ENCODE measurements at regions not wholly inside any gene's neighbourhood (a gene's known extent, or its start where the extent isn't known, plus 50 kb on each side); places are given as distances from the start of the nearest gene placed in this dataset.

DNA sequence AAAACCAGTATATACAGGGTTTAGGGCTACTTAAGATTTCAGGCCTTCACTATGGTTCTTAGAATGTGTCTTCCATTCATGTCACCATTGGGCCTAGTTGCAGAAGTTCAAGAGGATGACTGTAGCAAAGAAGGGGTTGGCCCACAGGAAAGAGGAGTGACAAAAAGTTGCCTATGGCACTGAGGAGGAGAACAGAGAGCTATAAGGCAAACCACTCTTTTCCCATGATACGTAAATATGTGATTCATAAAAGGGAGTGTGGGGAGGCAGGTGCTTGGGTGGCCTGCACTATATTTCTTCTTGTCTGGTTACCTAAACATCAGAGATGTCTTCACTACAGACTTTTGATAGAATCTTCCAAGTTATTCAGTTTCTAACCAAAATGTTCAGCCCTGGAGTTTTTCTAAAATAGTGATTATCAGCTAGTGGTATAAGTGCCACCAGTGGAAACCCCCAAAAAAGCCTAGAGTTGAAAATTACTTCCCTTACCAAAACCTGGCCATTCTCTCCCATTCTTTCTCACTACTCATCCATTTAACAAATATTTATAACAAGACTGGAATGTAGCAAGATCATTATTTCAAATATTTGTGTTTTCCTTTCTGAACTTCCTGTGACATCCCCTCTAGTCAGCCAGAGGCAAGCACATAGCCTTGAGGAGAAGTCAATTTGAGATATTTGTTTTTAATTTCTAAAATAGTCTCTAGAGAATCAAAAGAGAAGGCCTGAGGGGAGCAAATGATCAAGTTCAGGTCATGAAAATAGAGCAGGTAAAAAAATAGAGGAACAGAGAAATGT is 367.4 kb downstream of the EFNA5 start:
- no peaks in the 10 kb centered on the region for H3K4me1 Mint-ChIP-seq
- no peak overlapping the region for H3K27ac Mint-ChIP-seq
- H3K27me3 Mint-ChIP-seq = no peaks in the 10 kb centered on the region
- no peaks in the 10 kb centered on the region for H3K36me3 Mint-ChIP-seq (ENCODE audit: low read depth)
- DNase-seq (no peak), ATAC-seq (no peak)
- H3K9me3 Mint-ChIP-seq = no peaks in the 10 kb centered on the region
- H3K4me3 Mint-ChIP-seq = no peak overlapping the region

DNA sequence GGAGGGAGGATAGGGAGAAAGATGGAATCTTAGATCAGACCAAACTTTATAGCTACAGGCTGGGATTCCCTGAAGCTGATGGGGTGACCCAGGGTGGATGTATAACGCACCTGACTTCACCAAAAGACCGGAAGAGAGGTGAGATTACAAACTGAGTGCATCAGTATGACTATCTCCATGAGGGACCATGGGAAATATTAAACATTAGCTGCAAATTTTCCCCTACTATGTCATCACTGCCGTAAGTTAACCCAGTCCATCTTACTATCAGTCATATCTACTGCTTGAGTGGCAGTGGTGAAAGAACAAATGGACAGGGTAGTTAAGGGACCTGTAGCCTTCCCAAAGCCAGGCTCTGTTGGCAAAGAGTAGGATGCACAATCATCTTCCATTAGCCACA is 368.3 kb downstream of the EFNA5 start:
- H3K27me3 Mint-ChIP-seq = peaks cover 4% of the 10 kb centered on the region
- H3K36me3 Mint-ChIP-seq (ENCODE audit: low read depth) = no peaks in the 10 kb centered on the region
- DNase-seq (no peak), ATAC-seq (no peak)
- H3K4me3 Mint-ChIP-seq = no peak overlapping the region
- no peaks in the 10 kb centered on the region for H3K9me3 Mint-ChIP-seq
- no peaks in the 10 kb centered on the region for H3K4me1 Mint-ChIP-seq
- H3K27ac Mint-ChIP-seq = no peak overlapping the region

DNA sequence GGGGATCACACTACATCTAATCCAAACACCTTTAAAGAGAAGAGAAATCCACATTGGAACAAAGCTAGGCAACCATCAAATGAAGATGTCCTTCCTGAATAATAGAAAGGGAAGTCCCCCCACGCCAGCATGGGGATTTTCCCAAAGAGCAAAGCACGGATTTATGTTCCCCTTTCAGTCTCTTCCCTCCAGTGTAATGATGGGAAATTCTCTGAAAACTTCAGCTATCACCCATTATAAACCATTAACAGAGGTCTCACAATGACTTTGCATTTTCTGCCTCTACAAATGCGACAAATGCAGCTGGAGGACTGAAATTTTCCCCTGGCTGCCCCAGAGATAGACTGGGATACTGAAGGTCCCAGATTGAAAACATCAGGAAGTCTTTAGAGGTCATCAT is 368.7 kb downstream of the EFNA5 start:
- DNase-seq = no peak
- Mint-ChIP-seq H3K27me3 (peaks cover 7% of the 10 kb centered on the region), H3K27ac (no peak overlapping the region), H3K4me1 (no peaks in the 10 kb centered on the region), H3K36me3 (ENCODE audit: low read depth) (no peaks in the 10 kb centered on the region), H3K9me3 (no peaks in the 10 kb centered on the region), H3K4me3 (no peak overlapping the region)
- ATAC-seq = no peak

DNA sequence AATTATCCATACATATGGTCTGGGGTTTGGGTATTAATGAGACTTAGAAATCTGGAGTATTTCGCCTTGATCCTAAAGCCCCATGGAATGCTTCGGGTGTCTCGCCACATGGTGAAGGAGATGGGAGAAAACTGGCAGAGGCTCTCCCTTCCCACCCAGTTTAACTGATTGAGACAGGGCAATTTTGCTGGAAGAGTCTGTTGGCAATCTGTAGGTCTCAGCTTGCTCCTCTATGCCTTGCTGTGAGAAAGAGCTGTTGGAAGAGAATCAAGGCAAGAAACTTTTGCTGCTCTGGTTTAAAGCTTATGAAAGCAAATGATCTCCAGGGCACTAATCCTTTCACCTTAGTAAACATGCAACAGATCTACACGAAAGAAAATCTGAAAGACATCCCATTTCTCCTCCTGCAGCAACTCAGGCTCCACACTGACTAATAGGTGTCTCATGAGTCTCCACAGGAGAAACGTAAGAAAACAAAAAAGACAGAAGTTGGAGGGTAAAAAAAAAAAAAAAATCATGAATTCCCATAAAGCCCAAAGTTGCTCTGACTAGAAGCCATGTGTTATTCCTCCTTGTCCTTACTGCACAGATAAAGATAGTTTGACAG is 369.9 kb downstream of the EFNA5 start:
- Mint-ChIP-seq H3K9me3 (no peaks in the 10 kb centered on the region), H3K27ac (no peak overlapping the region), H3K4me3 (no peak overlapping the region), H3K36me3 (ENCODE audit: low read depth) (no peaks in the 10 kb centered on the region), H3K4me1 (peaks cover 5% of the 10 kb centered on the region), H3K27me3 (peaks cover 9% of the 10 kb centered on the region)
- DNase-seq (no peak), ATAC-seq (no peak)

DNA sequence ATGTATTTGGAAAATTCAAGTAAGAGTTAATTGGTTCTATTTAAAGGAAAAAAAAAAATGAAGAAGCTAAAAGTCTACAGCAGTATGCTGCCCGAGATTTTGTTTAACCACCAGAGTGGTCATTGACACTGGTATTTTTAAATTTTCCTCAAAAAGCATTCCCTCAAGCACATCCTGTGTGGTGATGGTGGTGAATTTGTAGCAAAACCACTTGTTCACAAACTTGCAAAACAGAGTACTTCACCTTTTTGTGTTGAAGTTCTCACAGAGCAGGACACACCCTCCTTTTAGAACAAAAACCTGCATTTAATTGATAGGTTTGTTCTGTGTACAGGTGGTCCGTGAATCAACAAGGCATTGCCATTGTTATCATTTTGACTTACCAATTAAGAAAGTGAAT is 374.2 kb downstream of the EFNA5 start:
- H3K36me3 Mint-ChIP-seq (ENCODE audit: low read depth) = no peaks in the 10 kb centered on the region
- ATAC-seq (no peak), DNase-seq (no peak)
- H3K4me3 Mint-ChIP-seq = no peak overlapping the region
- no peaks in the 10 kb centered on the region for H3K9me3 Mint-ChIP-seq
- no peak overlapping the region for H3K27ac Mint-ChIP-seq
- H3K27me3 Mint-ChIP-seq = peaks cover 23% of the 10 kb centered on the region
- H3K4me1 Mint-ChIP-seq = peaks cover 17% of the 10 kb centered on the region

DNA sequence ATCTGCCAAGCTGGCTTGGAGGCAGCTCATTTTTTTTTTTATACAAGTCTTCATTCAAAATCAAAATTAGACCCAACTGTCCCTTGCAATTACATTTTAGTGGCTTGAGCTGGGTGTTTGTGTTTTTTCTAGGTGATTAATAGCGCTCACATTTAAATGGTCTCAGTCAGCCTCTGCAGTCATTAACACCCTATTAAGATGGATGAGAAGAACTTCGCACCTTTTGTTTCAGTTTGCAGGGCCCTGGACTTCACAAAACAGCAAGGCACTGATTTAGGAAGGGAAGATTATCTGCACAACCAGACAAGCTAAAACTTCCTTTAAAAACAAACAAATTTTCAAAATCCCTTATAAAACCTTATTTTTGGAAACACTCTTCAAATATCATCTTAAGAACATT is 374.8 kb downstream of the EFNA5 start:
- no peak for DNase-seq
- H3K9me3 Mint-ChIP-seq = no peaks in the 10 kb centered on the region
- H3K27me3 Mint-ChIP-seq = peaks cover 23% of the 10 kb centered on the region
- H3K27ac Mint-ChIP-seq = no peak overlapping the region
- no peak for ATAC-seq
- H3K36me3 Mint-ChIP-seq (ENCODE audit: low read depth) = no peaks in the 10 kb centered on the region
- peaks cover 17% of the 10 kb centered on the region for H3K4me1 Mint-ChIP-seq
- no peak overlapping the region for H3K4me3 Mint-ChIP-seq

DNA sequence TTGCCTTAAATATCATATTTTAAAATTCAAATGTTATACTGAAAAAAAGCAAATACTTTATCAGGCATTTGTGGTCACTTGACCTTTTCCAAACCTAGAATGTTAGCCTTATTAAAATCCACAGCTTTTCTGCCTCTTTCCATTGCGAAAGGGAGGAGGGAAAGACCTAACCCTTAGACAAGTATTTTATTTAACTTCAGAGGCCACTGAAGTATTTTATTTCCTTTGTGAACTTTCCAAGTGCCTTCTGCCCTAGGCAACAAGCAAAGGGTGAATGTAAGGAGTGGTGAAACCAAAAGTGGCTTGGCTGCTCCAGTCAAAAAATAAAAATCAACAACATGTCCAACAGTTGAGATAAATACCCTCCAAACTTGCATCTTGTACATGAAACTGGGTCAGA is 376.1 kb downstream of the EFNA5 start:
- Mint-ChIP-seq H3K36me3 (ENCODE audit: low read depth) (no peaks in the 10 kb centered on the region), H3K4me1 (peaks cover 17% of the 10 kb centered on the region), H3K27ac (no peak overlapping the region), H3K27me3 (peaks cover 23% of the 10 kb centered on the region), H3K9me3 (no peaks in the 10 kb centered on the region), H3K4me3 (no peak overlapping the region)
- no peak for ATAC-seq
- DNase-seq = no peak

DNA sequence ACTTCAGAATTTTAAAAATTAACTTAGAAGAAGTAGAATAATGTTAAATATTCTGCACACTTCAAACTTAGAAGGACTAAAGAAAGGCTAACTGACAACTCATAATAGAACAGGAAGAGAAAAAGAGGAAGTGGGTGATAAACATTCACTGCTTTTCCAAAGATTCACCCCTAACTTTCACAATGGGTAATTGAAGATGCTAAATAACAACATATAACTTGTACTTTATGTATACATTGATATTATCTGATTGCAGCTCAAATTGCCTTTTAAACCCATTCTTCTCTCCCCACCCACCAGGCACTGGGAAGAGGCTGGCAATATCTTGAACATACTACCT is 376.6 kb downstream of the EFNA5 start:
- no peak overlapping the region for H3K4me3 Mint-ChIP-seq
- no peak for ATAC-seq
- H3K36me3 Mint-ChIP-seq (ENCODE audit: low read depth) = no peaks in the 10 kb centered on the region

DNA sequence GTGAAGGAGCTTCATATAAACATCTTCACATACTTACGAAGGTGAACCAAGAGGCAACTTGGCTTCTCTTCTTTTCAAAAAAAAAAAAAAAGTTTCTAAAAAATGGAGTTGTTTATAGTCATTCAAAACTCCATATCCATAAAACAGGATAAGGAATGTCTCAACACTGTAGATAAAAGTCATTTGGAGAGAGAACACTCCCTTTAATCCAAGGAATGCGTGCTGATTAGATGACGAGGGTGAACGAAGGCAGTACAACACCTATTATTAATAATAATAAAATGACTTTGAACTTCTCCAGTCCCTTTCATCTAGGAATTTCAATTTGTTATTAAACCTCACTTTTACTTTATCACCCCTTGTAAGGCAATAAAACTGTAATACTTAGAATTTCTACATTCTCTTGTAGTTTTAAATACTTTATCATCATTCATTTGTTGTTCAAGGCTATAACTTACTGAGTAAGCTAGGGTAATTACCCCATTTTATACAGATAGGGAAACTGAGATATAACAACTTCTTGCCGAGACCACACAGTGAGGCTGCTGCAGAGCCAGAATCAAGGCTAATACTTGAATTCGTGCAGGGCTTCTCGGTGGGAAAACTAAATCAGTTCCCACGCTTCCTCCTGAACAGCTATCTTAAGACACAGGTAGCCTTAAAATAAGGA is 377.1 kb downstream of the EFNA5 start:
- H3K4me1 Mint-ChIP-seq = peaks cover 26% of the 10 kb centered on the region

More for the DNA sequence above, 376.6 kb downstream of the EFNA5 start:
- H3K27ac Mint-ChIP-seq = no peak overlapping the region
- H3K9me3 Mint-ChIP-seq = no peaks in the 10 kb centered on the region
- DNase-seq = no peak
- H3K4me1 Mint-ChIP-seq = peaks cover 21% of the 10 kb centered on the region
- H3K27me3 Mint-ChIP-seq = peaks cover 23% of the 10 kb centered on the region

DNA sequence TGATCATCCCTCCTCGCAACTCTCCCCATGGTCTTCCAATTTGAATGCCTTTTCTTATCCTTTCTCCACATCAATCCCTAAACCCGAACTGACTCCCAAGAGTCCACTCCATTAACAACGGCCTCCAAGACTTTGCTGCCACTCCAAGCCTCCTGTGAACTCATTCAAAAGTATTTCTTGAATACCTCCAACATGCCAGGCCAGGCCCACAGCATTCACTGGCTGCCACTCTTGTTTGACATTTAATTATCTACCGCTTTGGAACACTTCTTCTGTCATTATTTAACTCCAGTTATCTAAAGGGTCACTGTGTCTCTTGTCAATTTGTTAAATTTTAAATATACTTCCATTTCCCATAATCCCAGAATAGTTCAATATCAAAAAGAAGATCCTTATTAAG is 378.9 kb downstream of the EFNA5 start:
- H3K27ac Mint-ChIP-seq = no peak overlapping the region
- H3K36me3 Mint-ChIP-seq (ENCODE audit: low read depth) = no peaks in the 10 kb centered on the region
- ATAC-seq (no peak), DNase-seq (no peak)
- H3K27me3 Mint-ChIP-seq = peaks cover 22% of the 10 kb centered on the region
- no peak overlapping the region for H3K4me3 Mint-ChIP-seq
- H3K9me3 Mint-ChIP-seq = no peaks in the 10 kb centered on the region
- peaks cover 27% of the 10 kb centered on the region for H3K4me1 Mint-ChIP-seq

More for the DNA sequence above, 377.1 kb downstream of the EFNA5 start:
- DNase-seq = no peak
- H3K27me3 Mint-ChIP-seq = peaks cover 23% of the 10 kb centered on the region
- ATAC-seq = no peak
- no peaks in the 10 kb centered on the region for H3K36me3 Mint-ChIP-seq (ENCODE audit: low read depth)
- H3K9me3 Mint-ChIP-seq = no peaks in the 10 kb centered on the region
- no peak overlapping the region for H3K27ac Mint-ChIP-seq
- H3K4me3 Mint-ChIP-seq = no peak overlapping the region

DNA sequence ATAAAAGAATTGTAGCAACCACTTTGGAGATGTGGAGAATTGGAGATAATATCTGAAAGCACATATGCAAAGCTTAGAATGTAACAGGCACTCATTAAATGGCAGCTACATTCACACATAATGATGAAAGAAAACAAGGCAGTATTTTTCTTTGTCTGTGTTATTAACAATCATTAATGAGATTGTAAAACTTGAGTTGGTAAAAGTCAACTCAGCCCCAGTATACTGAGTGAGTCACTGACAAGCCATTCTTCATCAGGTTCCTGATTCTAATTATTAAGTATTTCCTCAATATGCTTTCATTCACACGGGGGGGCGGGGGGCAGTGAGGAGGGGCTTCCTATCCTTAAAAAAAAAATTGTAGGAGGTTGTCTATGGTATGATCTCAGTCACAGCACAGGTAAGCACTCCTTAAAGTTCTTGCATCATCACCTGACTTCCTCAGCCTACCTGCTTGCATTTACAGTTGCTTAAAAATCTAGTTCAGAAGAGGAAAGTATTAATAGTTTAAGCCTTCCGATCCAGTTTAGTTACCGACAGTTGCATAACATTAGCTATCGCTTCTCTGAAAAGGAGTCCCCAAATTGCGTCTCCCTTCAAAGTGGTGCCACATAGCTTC is 379.8 kb downstream of the EFNA5 start:
- no peaks in the 10 kb centered on the region for H3K36me3 Mint-ChIP-seq (ENCODE audit: low read depth)
- peaks cover 25% of the 10 kb centered on the region for H3K4me1 Mint-ChIP-seq
- no peak overlapping the region for H3K27ac Mint-ChIP-seq
- H3K9me3 Mint-ChIP-seq = no peaks in the 10 kb centered on the region
- no peak for ATAC-seq
- H3K4me3 Mint-ChIP-seq = no peak overlapping the region
- peaks cover 22% of the 10 kb centered on the region for H3K27me3 Mint-ChIP-seq
- no peak for DNase-seq

DNA sequence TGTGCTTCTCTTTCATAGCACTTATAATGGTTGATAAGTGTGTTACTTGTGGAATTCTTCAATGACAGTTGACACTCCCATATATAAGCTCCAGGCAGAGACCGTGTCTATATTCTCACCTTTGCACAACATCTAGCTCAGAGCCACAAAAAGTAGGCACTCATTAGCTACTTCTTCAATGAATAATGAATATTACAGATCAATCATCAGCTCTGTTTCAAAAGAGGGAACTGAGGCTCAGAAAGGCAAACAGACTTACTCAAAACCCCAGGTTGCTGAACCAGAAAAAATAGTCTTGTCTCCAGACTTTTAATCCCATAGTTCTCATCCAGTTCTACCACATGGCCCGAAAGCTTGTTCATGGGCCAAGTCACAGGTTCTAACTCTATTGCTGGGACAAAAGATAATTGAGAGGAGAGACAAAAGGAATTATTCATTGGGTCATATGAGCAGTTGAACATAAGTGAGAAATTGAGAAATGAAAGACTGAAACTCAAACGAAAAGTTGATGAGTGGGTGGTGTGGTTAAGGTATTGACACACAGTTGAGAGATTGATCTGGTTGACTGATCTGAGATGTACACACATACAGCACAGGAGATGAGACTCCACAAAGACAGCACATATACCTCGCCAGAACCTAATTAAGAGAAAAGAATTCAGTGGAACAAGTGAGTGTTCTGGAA is 381.6 kb downstream of the EFNA5 start:
- Mint-ChIP-seq H3K27me3 (peaks cover 16% of the 10 kb centered on the region), H3K36me3 (ENCODE audit: low read depth) (no peaks in the 10 kb centered on the region), H3K27ac (no peak overlapping the region), H3K4me3 (no peak overlapping the region), H3K9me3 (no peaks in the 10 kb centered on the region), H3K4me1 (peaks cover 15% of the 10 kb centered on the region)
- ATAC-seq (peak; percentile 90), DNase-seq (no peak)

DNA sequence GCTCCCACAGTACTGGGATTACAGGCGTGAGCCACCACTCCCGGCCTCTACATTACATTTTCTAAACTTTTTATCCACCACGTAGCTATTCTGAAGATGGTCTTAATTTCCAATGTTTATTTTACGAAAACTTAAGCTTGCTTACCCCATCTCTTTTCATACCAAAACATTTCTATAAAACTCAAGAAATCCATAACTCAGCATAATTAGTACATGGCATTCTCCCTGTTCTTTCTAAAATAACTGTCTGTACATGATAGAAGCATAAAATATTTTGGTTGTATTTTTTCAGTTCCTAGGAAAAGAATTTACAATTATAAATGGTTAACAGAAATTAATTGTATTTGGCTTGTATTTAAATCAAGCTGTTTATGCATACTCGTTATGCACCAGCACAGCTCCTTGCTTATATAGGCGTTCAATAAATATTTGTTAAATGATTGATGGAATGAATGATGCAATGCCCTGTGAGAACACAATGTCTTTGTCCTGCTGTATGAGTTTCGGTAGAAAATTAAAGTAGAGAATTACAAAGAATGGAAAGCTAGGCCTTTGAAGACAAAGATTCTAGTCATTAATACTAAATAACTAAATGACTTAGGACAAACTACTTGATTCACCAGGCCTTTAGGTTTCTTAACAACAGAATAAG is 384.2 kb downstream of the EFNA5 start:
- no peak for ATAC-seq

DNA sequence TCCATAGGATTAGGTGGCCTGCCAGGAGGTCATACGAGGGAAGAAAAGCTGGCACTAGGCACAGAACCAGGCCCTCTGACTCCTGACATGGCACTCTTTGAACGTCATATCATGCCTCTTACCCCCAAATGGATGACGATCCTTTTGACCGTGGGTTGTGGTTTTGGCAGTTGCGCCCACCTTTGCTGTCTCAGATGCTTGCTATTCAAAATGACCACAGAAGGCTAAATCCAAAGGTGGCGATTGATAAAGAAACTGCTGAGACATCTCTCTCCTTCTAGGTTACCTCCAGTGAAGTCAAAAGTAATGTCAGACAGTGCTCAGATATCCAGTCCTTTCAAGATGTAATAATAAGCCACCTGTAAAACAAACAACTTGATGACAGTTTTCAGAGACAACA is 385.0 kb downstream of the EFNA5 start:
- peaks cover 16% of the 10 kb centered on the region for H3K27me3 Mint-ChIP-seq
- no peak overlapping the region for H3K4me3 Mint-ChIP-seq
- ATAC-seq = peak; percentile 55
- DNase-seq = no peak
- H3K4me1 Mint-ChIP-seq = peaks cover 12% of the 10 kb centered on the region
- H3K36me3 Mint-ChIP-seq (ENCODE audit: low read depth) = no peaks in the 10 kb centered on the region
- H3K27ac Mint-ChIP-seq = no peak overlapping the region
- H3K9me3 Mint-ChIP-seq = no peaks in the 10 kb centered on the region

More for the DNA sequence above, 384.2 kb downstream of the EFNA5 start:
- Mint-ChIP-seq H3K4me1 (peaks cover 12% of the 10 kb centered on the region), H3K27ac (no peak overlapping the region), H3K27me3 (peaks cover 16% of the 10 kb centered on the region), H3K4me3 (no peak overlapping the region), H3K9me3 (no peaks in the 10 kb centered on the region), H3K36me3 (ENCODE audit: low read depth) (no peaks in the 10 kb centered on the region)
- DNase-seq = no peak

Measured in activated naive CD8-positive, alpha-beta T cell treated with anti-CD3 and anti-CD28 coated beads, Interleukin-2, amount 50 U/mL, for 24 hours (primary cell).